ENCODE measurements at regions not wholly inside any gene's neighbourhood (a gene's known extent, or its start where the extent isn't known, plus 50 kb on each side); places are given as distances from the start of the nearest gene placed in this dataset.

DNA sequence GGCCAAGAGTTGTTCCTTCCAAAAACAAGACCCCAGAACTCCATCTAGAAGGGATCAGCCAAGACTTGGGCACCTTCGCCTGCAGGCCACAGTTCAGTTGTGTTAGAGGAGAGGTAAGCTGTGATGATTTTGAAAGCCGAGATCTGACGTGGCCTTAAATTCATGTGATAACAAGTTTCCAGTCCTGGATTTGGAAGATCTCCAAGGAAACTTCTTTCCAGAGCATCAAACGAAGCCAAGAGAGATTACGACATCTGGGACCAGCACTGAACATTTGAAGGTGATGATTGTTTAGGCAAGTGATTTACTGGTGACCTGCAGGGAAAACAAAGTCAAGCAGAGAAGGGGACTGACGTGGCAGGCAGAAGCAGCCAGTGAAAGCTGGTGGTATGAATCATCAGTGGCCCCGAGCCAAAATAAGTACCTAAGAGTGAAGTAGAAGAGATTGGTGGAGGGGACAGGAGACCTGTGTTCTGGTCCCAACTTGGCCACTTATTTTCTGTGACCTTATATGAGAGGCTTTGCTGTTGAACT, 339.0 kb upstream of the PROK2 start:
- DNase-seq, result no peak

DNA sequence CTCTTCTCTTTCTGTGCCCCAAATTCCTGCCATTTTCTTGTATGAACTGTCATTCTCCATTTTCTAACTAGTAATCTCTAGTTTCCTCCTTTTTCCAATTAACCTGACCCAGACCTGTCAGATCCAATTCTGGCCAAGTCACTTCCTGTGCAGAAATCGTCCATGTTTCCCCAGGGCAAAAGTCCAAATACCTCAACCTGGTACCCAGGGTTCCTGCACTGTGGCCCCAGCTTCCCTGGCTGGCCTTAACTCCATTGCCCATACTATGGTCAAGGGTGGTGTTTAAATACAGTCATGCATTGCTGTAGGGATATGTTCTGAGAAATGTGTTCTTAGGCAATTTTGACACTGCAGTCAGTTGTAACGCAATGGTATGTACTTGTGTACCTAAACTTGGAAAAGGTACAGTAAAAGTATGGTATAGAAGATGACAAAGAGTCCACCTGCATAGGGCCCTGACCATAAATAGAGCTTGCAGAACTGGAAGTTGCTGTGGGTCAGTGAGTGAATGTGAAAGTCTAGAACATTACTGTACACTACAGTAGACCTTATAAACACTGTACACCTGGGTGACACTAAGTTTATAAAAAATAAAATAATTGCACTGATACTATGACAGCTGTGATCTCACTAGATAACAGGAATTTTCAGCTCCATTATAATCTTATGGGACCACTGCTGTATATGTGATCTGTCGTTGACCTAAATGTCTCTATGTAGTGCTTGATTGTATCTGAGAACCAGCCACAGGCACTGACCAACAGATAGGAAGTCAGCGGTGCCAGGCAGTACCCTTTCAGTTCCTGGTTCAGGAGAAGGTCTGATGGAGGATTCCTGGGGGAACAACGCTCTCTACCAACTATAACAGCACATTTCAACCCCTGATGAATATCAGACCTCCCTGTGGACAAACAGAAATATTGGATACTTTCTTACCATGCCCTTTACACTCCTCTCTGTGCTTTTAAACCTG, 336.1 kb upstream of the PROK2 start:
- DNase-seq, result peak in 1 of 51 donors; percentile 4

DNA sequence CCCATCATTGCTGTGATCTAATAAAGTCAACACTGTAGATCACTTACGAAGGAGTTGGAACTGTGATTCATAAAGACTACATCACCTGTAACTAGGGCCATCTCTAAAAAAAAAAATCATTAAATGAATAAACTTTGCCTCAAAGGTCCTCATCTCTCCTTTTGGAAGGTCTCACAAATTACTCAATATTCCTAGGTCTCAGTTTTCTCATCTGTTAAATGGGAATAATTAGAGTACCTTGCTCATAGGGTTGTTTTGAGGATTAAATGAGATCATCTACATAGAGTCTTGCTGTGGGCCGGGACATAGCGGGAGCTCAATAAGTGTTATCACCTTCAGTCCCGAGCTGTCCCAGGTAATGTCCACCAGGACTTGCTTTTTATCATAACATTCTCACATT, 335.1 kb upstream of the PROK2 start:
- no peak for DNase-seq

DNA sequence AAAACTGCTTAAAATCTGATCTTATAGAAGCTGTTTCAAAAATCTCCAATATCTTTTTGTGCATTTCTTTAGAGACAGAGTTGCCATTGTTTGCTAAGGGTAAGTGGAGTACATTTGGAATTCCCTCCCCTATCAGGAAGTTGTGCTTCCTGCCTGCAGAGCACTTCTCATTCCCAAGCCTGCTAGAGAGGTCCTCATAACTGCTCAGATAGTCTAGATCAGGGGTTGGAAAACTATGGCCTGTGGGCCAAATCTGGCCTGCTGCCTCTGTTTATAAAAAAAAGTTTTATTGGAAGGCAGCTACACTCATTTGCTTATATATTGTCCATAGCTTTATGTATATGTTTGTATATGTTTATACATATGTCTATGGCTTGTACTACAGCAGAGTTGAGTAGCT, 333.7 kb upstream of the PROK2 start:
- DNase-seq, result no peak

DNA sequence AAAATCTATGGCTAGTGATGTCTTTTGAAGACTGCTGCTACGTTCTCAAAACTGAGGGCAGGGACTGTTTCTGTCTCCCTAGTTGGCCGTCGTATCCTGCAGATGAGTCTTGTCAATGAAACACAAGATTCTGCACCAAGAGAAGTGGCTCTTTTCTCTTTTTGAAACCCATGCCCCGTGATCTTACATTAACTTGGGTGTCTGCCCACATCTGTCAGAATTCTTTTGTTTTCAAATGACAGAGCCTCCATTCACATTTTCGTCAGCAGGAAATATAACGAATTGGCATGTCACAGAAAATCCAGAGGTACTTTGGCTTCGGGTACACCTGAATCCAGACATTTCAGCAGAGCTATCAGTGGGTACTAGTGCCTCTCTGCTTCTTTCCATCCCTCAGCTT, 331.3 kb upstream of the PROK2 start:
- DNase-seq, result peak in 2 of 51 donors; percentile 9 to 23

DNA sequence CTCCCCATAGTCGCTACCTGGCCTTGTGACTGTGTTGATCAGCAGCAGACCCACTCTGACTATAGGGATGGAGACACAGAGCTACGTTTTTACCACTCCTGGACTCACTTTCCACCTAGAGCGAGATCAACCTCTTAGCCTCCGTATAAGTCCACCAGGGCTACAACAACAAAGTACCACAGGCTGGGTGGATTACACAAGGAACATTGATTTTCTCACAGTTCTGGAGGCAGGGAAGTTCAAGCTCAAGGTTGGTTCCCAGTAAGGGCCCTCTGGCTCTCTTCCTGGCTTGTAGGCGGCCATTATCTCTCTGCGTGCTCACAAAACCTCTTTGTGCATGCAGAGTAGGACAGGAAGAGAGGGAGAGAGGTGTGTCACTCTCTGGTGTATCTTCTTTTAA, 330.4 kb upstream of the PROK2 start:
- no peak for DNase-seq

DNA sequence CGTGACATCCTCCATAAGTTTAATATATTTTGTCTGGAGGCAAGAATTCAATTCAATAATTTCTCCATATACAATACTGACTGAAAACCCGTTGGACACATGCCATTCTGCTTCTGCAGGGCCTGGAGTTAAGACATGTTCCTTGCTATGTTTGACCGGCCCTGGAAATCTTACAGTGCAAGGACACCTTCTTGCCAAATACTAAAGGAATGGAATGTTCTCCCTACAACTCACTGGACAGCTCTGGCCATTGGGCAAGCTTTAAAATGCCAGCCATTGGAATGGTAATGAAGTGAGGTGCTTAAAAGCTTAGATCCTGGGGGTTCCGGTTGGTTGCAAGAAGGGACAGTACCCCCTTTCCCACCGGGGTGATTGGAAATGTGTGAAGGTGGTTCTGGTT, 329.8 kb upstream of the PROK2 start:
- no peak for DNase-seq

DNA sequence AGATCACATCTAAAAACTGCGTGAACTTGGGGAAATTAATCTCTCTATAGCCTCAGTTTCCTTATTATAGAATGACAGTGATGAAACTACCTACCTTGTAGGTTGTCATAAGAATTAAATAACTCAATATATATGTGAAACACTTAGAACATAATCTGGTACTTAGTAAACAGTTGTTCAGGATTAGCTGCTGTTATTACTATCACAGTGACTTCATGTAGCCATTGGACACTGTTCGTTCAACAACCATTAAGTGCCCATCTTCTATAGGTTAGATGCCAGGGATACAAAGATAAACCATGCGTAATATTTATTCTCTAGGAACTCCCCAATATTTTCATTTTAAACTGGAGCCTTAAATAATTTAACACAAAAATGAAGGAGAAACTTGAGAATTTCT, 329.0 kb upstream of the PROK2 start:
- no peak for DNase-seq

DNA sequence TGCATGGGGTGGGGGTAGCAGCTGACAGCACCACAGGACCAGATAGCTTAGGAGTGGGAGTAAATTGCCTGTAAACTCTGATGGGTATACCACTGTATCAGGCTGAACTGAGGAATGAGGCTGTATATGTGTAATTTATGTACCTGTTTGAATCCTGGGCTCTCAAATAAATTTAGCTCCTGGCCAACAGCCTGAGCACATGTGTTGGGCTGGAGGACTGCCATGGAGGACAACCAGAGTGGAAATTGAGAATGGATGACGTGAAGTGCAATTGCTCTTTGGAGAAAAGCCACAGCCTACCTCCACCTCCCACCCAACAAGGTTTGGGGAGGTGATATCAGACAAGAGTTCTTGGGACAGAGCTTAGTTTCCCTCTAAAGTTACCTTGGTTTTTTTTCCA, 328.6 kb upstream of the PROK2 start:
- DNase-seq, result no peak

DNA sequence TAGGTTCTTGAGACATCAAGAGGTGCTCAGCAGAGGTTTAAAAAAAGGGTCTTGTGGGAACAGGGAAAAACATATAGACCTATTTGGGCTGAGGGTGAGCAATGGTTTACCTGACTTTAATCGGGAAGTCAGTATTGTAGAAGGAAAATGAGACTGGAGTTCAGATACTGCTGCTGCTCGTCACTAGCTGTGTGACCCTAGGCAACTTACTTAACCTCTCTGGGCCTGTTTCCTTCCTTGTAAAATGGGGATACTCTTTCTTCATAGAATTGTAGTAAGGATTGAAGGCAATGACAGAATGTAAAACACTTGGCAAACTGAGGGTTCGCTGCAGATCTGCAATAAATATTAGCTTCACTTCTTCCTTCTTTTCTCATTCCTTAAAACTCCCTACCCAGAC, 327.5 kb upstream of the PROK2 start:
- DNase-seq, result no peak

DNA sequence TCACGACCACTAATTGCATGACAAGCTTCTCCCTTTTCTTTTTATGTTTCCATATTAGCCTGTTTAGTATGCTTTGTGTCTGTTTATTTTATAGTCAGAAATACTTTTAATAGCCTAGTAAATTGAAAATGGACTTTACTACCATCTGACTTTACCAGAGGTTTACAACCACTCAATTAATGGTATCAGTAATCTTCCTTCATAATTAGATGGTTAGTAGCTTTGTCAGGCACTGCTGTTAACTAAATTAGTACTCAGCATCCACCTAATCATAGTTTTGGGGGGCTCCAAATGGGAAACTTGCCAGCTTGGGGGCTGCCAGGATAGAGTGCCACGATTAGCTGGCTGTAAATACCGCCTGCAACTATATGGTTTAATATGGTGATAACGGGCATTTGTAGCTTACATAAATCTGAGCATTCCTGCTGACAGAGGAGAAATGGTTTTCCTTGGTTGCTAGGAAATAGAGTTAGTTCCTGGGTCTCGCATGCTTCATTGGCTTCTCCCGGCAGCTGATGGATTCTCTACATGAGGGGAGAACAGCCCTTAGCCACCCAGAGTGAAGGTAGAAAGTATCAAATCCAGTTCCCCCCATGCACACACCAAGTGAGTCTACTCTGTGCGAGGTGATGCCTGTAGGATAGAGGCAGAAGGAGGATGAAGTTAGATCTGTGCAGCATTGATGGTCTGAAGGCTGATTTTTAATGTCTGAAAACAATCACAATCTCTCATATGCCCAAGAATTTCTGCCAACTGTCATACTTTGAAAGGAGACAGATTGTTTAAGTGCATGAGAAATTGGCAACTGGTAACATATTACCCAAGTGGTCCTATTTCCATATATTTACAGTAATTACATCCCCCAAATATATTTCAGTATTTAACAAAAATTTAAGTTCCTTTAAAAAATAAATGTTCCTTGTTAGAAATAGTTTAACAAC, 326.6 kb upstream of the PROK2 start:
- no peak for DNase-seq

DNA sequence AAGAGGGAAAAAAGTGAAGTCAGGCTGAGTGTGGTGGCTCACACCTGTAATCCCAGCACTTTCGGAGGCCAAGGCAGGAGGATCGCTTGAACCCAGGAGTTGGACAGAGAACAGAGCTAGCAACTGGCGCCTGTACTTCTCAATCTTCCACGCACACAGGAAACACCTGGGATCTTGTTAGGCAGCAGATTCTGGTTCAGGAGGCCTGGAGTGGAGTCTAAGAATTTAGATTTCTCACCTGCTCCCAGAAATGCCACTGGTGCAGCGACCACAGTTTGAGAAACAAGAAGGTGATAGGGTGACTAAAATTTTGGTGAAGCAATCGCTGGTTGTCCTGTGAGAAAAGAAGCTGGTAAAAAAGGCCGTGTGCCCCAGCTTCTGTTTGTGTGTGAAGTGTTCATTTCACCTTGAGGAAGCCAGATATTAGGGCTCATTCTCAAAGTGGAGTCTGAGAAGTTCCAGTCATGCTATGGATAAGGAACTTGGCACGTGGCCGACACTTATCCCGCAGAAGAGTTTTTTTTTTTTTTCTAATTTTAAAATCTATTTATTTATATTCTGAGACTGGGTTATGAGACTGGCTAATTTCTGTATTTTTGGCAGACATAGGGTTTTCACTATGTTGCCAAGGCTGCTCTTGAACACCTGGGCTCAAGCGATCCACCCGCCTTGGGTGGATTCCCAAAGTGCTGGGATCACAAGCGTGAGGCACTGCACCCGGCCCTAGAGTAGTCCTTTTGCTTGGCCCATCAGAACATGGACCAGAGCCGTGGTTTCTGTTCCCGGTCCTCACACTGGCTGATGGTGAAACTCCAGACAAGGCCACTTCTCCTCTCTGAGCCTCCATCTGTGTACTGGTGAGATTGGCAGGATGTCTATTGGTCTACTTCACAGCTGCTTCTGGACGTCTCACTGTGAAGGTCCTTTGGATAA, 324.6 kb upstream of the PROK2 start:
- peak in 1 of 51 donors; percentile 15 for DNase-seq

DNA sequence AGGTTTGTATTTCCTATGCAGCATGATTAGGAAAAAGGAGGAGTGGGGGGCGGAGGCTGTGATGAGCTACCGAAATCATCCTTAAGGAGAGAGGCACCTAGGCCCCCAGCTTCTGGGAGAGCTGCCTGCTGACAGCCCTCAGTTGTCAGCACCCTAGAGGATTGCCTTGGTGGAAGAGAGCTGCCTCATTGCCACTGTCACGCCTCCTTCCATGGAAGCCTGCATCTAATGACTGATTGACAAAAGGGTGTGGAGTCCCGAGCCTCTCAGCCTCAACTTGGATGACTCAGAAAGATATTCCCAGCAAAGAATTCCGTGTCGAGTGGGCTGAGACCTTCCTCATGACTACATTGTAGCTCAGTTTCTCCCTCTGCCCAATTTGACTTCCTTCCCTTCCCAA, 320.4 kb upstream of the PROK2 start:
- DNase-seq, result no peak

DNA sequence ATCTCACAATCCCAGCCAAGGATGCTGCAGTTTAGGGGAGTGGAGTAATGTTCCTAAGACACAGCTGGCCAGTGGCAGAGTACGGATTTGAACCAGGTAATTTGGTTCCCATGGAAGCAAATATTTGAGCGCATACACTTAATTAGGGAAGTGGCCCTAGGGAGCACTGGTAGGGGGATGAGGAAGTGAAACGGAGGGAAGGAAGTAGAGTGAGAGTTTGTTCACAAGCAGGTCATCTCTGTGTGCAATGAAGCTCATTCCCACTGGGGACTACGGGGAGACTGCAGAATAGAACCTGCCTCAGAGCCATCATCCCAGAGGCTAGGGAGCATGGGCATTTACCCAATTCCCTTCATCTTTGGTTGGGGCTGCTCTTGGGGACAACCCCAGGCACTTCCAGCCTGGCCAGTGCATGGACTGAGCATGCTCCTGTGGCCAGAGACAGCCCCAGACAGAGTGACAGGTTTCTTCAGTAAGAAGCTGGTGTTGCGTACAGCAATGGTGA, 317.2 kb upstream of the PROK2 start:
- DNase-seq, result peak in 2 of 51 donors; percentile 19 to 31

DNA sequence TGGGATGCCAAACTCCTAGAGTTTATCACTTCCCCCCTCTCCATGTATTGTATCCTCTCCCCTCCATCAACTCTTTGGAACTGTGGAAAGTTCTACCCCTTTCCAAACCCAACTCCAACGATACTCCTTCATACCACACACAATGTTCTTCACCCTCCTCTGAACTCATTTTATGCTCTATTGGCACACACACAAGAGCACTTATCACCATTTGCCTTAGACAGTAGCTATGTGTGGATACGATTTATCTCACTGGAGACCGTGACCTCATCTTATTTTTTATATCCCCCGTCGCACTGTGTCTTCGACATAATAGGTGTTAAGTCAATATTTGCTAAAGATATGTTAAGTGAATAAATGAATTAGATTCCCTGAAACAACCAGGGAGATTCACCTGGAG, 316.5 kb upstream of the PROK2 start:
- DNase-seq, result no peak

DNA sequence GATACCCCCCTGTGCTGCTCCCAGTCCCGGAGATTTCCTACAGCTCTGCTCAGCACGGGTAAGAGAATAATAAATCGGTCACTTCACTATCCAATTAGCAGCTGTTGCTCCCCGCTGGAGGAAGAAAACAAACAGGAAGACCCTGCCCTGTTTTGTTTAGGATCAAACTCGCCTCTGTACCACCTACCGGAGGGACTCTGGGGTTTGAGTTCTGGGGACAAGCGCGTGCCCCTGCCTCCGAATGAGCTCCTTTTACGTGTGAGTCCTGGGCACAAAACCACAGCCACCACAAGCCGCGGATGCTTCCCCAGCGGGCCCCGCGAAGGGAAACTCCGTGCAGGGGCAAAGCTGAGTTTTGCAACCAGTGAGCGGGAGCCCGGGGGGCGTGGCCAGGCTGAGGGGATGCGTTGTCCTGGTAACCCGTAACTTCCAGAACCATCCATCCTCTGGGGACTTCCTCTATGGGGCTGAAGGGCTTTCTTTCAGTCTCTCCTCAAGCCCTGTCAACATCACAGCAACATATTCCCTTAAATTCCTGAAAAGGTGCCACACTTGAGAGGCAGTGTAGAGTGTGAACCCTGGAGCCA, 315.7 kb upstream of the PROK2 start:
- DNase-seq, result peak; percentile 11 to 89 (median 71)

DNA sequence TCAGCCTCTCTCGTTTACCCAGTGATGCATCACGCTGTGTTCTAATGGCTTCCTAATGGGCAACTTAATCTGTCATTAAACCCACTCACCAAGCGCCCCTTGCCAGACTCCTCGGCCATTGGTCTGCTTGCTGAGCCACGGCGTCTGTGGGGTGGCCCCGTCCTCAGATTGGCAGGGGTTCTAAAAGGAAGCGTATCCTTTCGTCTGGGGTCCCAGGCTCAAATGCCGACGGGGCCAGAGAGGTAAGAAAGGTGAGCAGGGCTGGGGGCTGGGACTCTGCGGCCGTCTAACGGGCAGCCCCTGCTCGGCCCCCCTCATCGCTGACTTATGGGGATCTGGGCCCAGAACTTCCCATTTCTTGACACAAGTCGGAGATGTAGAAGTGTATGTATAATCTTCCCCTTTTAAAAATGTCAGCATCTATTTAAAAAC, 315.1 kb upstream of the PROK2 start:
- DNase-seq, result peak in 5 of 51 donors; percentile 8 to 26 (median 21)

DNA sequence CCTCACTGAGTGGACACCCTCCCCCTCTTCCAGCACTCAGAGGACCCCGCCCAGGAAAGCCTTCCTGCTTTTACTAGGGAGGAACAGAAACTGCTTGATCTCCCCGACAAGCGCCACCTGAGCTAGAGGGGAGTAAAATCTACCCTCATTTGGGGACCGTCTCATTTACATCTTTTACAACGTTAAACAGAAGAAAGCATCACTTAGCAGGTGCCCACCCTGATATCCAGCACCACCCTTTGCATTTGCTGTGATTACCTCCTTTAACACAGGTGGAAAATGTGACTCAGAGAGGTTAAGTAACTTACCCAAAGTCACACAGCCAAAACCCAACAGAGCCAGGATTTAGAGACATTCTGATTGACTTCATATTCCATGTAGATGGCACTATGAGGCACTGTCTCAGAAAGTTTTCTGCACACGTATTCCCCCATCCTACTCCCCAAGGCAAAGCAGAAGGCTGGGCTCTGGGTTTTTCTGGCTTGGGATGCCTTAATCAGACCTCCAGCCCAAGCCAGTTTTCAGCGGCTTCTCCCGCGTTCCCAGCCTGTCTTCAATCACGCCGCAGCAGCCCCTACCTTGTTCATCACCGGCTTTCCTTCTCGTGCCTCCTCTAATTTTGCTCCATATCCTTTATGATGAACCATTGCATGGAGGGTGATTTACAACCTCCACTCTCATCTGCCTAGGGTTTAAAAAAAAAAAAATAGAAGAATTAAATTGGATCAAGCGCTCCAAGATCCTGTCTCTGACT, 314.6 kb upstream of the PROK2 start:
- no peak for DNase-seq

DNA sequence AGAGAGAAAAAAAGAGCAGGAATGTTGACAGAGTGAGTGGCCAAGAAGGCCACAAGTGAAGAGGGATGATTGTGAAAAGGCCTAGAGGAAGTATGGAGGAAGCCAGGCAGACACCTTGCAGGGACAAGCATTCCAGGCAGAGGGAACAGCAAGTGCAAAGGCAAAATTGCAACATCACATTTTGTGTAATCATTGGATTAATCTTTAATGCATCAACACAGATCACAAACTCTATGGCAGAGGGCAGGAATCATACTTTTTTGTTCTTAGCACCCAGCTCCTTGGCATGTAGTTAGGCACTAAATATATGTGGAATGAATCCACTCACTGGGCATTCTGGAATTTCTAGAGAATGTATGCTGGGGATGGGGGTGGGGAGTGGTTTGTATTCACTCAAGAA, 312.1 kb upstream of the PROK2 start:
- DNase-seq, result no peak
